ENCODE measurements at regions not wholly inside any gene's neighbourhood (a gene's known extent, or its start where the extent isn't known, plus 50 kb on each side); places are given as distances from the start of the nearest gene placed in this dataset.

DNA sequence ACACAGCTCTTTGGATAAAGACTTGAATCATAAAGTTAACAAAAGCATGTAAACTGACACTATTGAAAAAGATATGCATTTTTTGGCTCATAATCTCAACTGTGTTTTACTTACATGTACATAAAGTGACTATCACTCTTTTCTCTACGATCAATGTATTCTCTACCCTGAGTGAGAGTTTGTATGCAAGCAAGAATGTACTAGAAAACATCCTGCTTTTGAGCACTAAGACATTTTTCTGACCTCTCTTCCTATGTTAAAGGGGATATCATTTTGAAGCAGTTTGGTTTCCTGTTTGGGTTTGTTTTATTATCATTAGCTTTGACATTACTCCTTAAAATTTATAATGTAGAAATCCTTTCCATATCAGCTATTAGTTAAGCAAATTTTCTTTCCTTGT lies 910.8 kb downstream of the C6orf118 start:
- TF ChIP-seq, protein P1, sequence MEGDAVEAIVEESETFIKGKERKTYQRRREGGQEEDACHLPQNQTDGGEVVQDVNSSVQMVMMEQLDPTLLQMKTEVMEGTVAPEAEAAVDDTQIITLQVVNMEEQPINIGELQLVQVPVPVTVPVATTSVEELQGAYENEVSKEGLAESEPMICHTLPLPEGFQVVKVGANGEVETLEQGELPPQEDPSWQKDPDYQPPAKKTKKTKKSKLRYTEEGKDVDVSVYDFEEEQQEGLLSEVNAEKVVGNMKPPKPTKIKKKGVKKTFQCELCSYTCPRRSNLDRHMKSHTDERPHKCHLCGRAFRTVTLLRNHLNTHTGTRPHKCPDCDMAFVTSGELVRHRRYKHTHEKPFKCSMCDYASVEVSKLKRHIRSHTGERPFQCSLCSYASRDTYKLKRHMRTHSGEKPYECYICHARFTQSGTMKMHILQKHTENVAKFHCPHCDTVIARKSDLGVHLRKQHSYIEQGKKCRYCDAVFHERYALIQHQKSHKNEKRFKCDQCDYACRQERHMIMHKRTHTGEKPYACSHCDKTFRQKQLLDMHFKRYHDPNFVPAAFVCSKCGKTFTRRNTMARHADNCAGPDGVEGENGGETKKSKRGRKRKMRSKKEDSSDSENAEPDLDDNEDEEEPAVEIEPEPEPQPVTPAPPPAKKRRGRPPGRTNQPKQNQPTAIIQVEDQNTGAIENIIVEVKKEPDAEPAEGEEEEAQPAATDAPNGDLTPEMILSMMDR (IDR thresholded peaks at IDR 0.05; ENCODE audit: low read length), result no peak
- TF ChIP-seq EZH2 (optimal IDR thresholded peaks at IDR 0.05; ENCODE audit: low read depth, low read length), result no peak

Measured in MM.1S (cell line).